ENCODE measurements at regions not wholly inside any gene's neighbourhood (a gene's known extent, or its start where the extent isn't known, plus 50 kb on each side); places are given as distances from the start of the nearest gene placed in this dataset.

DNA sequence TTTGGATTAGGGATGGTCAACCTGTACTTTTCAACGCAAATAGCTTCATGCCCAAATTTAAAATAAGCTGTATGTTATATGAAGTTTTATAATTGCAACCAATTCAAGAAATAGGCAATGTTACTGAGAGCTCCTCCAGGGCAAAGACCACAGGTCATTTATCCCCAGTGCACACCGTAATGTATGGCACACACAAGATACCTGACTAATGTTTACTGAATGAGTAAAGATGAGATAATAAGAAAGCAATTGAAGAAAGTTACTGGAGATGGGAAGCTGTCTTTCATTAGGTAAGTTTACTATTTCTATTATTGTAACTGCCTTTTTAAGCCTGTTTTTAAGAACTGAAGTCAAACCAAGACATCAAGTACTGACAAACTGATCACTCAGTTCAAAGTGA lies 184.5 kb upstream of the VRK2 start:
- no peak for DNase-seq

DNA sequence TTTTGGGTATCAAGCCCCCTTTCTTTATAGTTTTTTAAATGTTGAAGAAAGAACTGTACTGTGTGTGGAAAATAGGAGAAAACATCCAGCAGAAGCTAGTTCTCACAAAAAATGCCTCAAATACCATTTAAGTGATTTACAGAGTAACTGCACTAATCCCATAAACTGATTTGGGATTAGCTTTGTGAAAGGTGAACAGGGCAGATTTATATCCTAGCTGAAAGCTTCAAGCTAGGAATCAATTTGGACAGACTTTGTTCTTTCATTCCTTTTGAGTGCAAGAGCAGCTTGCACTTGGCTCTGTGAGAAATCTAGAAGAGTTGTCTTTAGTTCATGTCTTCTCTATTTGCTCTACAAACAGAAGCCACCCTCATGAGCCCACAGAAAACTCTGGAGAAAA lies 183.9 kb upstream of the VRK2 start:
- DNase-seq = no peak

DNA sequence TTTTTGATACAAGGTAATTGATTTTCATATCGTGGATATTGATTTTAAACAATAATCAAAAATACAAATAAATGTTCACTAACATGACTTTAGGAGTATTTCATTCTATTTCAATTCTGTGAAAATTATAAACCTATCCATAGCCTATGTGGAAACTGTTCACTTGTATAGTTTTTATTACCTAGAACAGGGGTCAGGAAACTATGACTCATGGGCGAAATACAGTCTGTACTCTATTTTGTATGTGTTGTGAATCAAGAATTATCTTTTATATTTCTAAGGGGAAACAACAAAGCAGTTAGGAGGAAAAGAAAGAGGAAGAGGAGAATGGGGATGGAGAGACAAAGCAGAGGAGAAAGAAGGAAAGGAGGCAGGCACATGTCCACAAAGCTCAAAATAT lies 181.7 kb upstream of the VRK2 start:
- no peak for DNase-seq

DNA sequence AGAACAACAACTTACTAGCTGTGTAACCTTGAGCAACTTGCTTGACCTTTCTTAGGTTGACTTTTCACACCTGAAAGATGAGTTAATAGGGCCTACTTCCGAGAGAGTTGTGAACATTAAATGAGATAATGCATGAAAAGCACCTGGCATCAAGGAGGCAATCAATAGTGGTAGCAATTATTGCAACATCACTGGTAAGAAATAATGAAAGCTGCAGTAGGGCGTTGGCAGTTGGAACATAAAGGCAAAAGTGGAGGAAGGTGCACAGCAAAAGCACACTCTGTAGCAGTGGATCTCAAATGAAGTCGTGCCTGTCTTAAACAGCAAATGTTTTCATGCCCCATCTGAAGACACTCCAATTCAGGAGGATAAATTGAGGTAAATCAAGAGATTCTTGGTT lies 178.9 kb upstream of the VRK2 start:
- DNase-seq = no peak

GRCh38 chr2:57868619-57869139 lies 177.9 kb upstream of the VRK2 start:
- DNase-seq = peak; percentile 6

GRCh38 chr2:57869758-57870344 lies 176.8 kb upstream of the VRK2 start:
- no peak for DNase-seq

DNA sequence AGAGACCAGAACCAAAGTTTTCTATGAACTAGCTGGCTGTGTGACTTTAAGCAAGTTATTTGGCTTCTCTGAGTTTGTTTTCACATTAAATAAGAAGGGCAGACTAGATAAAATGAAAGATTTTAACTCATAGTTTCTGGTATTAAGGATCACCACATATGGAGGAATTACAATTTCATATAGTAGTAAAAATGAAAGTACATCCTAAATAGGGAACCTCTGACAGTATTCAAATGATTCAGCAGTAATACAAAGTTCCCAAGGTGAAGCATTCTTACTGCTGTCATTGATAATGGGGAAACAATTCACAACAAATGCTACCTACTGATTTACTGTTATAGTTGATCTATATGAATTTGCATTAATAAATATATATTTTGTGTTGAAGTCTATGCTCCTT lies 170.3 kb upstream of the VRK2 start:
- DNase-seq = no peak

DNA sequence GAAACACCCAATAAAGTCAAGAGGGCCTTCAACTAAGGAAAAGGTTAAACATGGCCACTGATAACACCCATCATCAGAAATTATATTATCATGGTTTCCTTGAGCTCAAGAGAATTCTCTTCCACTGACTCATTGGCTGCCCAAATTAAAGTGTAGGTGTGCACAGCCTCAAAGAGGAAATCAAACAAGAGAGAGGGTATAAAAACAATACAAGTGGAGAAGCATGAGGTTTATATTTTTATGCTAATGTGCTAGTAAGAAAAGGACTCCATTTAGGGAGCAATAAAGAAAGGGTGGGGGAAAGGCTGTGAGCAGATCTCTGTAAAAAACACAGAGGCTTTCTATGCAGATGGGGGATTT lies 168.8 kb upstream of the VRK2 start:
- no peak for DNase-seq

GRCh38 chr2:57878171-57878865 lies 168.3 kb upstream of the VRK2 start:
- no peak for DNase-seq

DNA sequence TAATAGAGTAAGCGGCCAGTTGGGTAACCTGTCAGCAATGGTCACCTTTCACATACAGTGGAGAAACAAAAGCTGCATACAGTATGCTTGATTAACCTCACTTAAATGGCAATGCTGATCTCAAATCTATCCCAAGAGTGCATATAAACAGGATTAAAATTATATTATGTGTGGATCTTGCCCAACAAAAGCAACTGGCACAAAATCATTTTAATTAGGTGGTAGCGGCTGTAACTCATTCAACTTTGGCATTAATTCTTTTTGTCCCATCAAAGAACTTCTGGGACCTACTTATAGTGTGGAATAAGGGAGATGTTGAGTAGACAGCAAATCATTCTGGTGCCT lies 167.8 kb upstream of the VRK2 start:
- no peak for DNase-seq

- no peak for DNase-seq
These were observed 166.2 kb upstream of the VRK2 start for GRCh38 chr2:57880446-57880845.

DNA sequence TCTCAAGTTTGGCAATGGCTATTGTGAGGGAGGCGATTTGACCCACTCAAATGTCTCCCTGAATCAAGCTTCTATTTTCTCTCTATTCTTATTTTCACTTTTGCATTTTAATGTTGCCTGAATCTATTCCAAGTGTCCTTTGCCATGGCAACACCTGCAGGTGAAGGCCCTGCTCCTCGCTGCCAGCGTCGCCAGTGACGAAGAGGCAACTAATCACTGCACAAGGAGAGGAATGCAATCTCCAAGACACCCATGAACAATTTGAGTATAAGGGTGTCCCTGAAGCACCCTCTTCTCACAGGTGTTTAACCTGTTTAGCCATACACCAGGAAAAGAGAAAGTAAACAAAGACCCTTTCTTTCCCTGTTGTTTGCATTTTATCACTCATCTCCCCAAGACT lies 165.6 kb upstream of the VRK2 start:
- no peak for DNase-seq

DNA sequence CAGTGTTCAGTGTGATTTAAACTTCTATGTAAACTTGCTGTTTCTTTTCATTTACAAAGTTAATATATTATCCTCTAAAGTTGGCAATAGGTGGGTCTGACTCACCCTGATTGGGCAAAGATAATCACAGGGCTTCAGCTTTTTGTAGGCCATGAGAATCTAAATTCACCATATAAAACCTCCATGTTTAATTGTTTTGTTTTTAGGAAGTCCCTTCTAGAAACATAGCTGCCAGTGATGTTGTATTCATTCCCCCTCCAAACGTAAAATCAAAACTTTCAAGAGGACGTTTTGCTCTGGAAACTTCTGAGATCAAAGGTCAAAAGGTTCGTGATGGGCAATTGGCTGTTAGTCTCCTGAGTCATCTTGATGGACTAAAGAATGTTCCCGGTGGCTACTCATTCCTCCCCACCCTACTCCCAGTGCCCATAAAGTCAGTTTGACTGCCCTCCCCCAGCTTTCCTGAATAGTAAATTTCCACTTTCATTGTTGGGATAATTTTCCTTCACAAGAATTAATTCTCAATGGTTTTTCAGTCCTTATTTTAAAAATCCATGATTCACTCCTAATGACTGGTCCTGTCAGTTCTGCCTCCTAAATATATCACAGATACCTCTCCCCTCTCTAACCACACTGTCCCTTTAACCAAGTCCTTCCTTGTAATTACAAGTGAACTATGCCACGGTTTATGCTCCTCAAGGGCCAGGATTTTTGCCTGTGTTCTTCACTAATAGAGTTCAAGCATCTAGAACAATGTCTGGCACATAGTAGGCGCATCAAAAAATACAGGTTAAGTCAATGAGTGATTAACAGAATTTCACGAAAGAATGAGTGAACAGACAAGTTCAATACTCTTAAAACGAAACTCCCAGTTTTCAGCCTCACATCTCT lies 164.4 kb upstream of the VRK2 start:
- DNase-seq = peak; percentile 84

DNA sequence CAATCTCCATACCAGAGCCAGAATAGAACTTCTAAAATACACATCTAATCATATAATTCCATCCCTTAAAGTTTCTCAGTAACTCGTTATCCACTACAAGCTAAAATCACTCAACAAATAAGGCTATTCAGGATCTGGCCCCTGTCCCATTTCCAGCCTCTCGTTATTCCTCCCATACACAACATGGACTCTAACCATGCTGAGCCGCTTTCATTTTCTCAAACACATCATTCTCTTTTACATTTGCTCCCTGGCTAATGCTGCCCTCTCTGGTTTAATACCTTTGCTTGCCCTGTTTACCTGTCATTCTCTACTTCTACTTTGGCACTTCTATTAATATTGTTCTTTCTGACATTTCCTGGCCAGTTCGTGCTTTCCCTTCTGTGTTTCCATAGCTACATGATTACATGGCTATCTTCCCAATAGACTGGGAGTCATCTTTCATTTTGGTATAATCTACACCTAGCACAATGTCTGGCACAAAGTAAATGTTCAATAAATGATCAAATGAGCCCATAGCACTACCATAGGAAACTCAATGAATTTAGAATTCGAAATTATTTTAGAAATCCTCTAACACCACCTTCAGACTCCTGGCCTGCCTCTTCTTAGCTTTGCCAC lies 163.6 kb upstream of the VRK2 start:
- DNase-seq = no peak

DNA sequence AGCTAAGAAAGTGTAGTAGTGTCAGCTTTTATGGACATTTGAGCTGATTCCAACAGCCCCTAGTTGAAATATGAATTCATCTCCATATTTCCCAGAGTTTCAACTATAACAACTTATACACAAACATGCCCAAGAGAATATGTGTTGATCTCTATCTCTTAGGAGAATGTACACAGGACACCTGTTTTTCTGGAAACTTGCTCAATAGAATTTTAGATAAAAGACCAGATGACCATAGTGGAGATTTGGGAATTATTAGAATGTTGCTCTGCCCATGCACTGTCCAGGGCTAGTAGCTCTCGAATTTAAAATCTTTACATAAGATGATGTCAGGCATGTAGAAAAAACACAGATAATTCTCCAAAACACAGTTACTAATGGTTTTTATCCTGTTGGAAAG lies 162.3 kb upstream of the VRK2 start:
- no peak for DNase-seq

DNA sequence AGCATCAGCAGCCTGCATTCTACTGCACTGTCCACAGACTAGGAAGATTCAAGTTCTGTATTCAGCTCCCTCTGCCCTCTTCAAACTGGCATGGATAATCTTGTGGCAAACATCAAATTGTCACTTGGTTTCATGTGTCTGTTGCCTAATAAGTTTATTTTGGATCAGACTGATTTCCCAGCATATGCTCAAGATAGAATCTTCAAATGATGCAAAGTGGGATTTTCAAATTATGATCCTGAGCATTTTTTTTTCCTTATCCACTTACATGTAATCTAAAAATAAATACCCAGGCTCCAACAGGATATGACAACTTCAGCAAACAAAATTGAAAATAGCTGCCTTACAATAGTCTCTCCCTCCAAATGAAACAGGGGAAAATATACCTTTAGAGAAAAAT lies 160.9 kb upstream of the VRK2 start:
- DNase-seq = no peak

GRCh38 chr2:57886161-57886786 lies 160.3 kb upstream of the VRK2 start:
- DNase-seq = no peak

DNA sequence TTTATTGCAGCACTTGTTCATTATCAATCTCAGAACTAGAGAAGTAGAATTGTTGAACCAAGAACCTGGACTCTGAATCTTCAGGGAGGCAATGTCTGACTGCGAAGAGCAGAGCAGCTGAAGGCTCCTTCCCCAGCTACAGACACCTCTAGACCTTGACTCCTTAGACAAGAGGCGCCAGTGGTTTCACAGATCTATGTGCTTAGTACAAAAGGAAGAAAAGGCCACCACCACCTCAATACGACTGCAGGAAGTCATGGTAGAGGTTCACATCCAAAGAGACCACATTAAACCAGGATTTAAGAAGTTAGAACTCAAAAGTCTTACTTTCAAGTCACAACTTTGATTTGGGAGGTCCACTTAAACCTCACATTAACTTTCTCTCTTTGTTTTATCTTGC lies 158.1 kb upstream of the VRK2 start:
- DNase-seq = no peak

- peak; percentile 70 for DNase-seq
These were observed 156.1 kb upstream of the VRK2 start for GRCh38 chr2:57890464-57890863.

DNA sequence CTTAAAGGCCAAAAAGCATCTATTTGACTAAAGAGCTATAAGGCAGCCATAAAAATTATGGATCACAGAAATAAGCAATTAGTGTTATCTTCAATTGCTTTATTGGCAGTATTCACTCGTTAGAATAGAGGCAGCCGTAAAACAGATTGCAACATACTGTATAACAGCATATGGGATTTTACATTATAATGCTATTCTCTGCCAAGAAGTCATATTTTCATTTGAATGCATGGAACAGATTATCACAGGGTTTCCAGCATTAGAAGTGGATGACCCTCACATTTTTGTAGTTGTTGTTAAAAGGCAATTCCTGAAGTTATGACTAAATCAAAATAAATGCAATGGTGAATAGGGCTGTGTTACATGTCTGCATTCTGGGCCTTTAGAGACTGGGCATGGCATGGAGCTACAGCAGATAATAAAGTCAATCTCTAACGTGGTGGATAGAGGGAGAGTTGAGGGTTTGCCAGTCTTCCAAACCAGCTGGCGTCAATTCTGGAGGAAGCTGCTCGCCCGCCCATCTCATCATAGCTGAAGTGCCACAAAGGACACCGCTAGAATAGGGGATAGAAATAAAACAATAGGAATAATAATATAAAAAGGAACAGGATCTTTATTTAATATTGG lies 155.4 kb upstream of the VRK2 start:
- peak; percentile 57 for DNase-seq

GRCh38 chr2:57892920-57893319 lies 153.7 kb upstream of the VRK2 start:
- DNase-seq = no peak

- DNase-seq = no peak
These were observed 153.3 kb upstream of the VRK2 start for GRCh38 chr2:57893347-57893746.

- DNase-seq = peak; percentile 5
These were observed 152.8 kb upstream of the VRK2 start for GRCh38 chr2:57893786-57894185.

Measured in EL (cell line).